HepG2 (cell line): ENCODE measurements at regions not wholly inside any gene's neighbourhood (a gene's known extent, or its start where the extent isn't known, plus 50 kb on each side); places are given as distances from the start of the nearest gene placed in this dataset.

ENCODE experiments used
- ARNT2 ChIP-seq: sonication (generic); formaldehyde crosslinking; IDR thresholded peaks from 2 replicates; pipeline ENCODE4 v1.8.0; 2022; ENCODE audit warnings: mild to moderate bottlenecking, low read depth, missing genetic modification reagents, moderate library complexity
- CREB1 ChIP-seq, 2 experiments: fragments of 450-650 bp in 1 of 2; IDR thresholded peaks; 2 replicates each; pipeline ENCODE4 v1.6.1; 2016 to 2017; ENCODE audit warnings: control low read depth in 1 of 2, mild to moderate bottlenecking in 1 of 2, missing compliant biosample characterization in 1 of 2, missing genetic modification characterization in 1 of 2
- EZH2 ChIP-seq: conservative IDR thresholded peaks from 2 replicates; pipeline ENCODE4 v1.6.1; 2012; ENCODE audit warnings: mild to moderate bottlenecking, low read depth, low read length, moderate library complexity
- HDAC1 ChIP-seq: sonication (generic); formaldehyde crosslinking; IDR thresholded peaks from 2 replicates; pipeline ENCODE4 v1.5.1; 2020; ENCODE audit warnings: mild to moderate bottlenecking, missing genetic modification reagents
- HNRNPUL1 ChIP-seq: fragments of 200-400 bp; formaldehyde crosslinking; IDR thresholded peaks from 2 replicates; pipeline ENCODE4 v1.6.1; 2017; ENCODE audit warnings: low read depth, mild to moderate bottlenecking, low read length, moderate library complexity
- MYPOP ChIP-seq: sonication (generic); formaldehyde crosslinking; IDR thresholded peaks from 2 replicates; pipeline ENCODE4 v1.8.1; 2023; ENCODE audit warnings: mild to moderate bottlenecking, moderate library complexity, missing genetic modification reagents
- NCOA1 ChIP-seq: sonication (generic); formaldehyde crosslinking; IDR thresholded peaks from 2 replicates; pipeline ENCODE4 v1.9.0; 2021; ENCODE audit warnings: missing genetic modification reagents
- RAD21 ChIP-seq: fragments of 450-650 bp; formaldehyde crosslinking; IDR thresholded peaks from 2 replicates; pipeline ENCODE4 v1.5.0; 2020; ENCODE audit warnings: mild to moderate bottlenecking
- ZNF670 ChIP-seq: sonication (generic); formaldehyde crosslinking; IDR thresholded peaks from 2 replicates; pipeline ENCODE4 v1.8.0; 2022; ENCODE audit warnings: mild to moderate bottlenecking, missing genetic modification reagents, borderline replicate concordance
- TF ChIP-seq, protein P1 (sequence below): sonication (generic); formaldehyde crosslinking; conservative IDR thresholded peaks from 2 replicates; pipeline ENCODE4 v1.8.1; 2023; ENCODE audit warnings: missing genetic modification reagents
- TF ChIP-seq, protein P2 (sequence below): sonication (generic); formaldehyde crosslinking; IDR thresholded peaks from 2 replicates; pipeline ENCODE4 v1.5.0; 2020; ENCODE audit warnings: missing genetic modification reagents
- TF ChIP-seq, protein P3 (sequence below): sonication (generic); formaldehyde crosslinking; IDR thresholded peaks from 2 replicates; pipeline ENCODE4 v1.5.0; 2020; ENCODE audit warnings: mild to moderate bottlenecking, missing genetic modification reagents, moderate library complexity

- TF ChIP-seq, protein P1, sequence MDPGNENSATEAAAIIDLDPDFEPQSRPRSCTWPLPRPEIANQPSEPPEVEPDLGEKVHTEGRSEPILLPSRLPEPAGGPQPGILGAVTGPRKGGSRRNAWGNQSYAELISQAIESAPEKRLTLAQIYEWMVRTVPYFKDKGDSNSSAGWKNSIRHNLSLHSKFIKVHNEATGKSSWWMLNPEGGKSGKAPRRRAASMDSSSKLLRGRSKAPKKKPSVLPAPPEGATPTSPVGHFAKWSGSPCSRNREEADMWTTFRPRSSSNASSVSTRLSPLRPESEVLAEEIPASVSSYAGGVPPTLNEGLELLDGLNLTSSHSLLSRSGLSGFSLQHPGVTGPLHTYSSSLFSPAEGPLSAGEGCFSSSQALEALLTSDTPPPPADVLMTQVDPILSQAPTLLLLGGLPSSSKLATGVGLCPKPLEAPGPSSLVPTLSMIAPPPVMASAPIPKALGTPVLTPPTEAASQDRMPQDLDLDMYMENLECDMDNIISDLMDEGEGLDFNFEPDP (CRISPR knock-in tag) = no peak
- TF ChIP-seq MYPOP (CRISPR knock-in tag) = no peak
- TF ChIP-seq EZH2 = no peak
- TF ChIP-seq CREB1 (IDR thresholded peaks at IDR 0.05) = no peak
- no peak for TF ChIP-seq CREB1 (CRISPR knock-in tag; IDR thresholded peaks at IDR 0.05)
- no peak for TF ChIP-seq HDAC1
- TF ChIP-seq ZNF670 = no peak
- no peak for TF ChIP-seq HNRNPUL1
- TF ChIP-seq RAD21 (CRISPR knock-in tag) = no peak
- TF ChIP-seq ARNT2 (CRISPR knock-in tag) = no peak
- no peak for TF ChIP-seq NCOA1 (CRISPR knock-in tag)
- TF ChIP-seq, protein P2, sequence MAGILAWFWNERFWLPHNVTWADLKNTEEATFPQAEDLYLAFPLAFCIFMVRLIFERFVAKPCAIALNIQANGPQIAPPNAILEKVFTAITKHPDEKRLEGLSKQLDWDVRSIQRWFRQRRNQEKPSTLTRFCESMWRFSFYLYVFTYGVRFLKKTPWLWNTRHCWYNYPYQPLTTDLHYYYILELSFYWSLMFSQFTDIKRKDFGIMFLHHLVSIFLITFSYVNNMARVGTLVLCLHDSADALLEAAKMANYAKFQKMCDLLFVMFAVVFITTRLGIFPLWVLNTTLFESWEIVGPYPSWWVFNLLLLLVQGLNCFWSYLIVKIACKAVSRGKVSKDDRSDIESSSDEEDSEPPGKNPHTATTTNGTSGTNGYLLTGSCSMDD (CRISPR knock-in tag) = no peak
- TF ChIP-seq, protein P3, sequence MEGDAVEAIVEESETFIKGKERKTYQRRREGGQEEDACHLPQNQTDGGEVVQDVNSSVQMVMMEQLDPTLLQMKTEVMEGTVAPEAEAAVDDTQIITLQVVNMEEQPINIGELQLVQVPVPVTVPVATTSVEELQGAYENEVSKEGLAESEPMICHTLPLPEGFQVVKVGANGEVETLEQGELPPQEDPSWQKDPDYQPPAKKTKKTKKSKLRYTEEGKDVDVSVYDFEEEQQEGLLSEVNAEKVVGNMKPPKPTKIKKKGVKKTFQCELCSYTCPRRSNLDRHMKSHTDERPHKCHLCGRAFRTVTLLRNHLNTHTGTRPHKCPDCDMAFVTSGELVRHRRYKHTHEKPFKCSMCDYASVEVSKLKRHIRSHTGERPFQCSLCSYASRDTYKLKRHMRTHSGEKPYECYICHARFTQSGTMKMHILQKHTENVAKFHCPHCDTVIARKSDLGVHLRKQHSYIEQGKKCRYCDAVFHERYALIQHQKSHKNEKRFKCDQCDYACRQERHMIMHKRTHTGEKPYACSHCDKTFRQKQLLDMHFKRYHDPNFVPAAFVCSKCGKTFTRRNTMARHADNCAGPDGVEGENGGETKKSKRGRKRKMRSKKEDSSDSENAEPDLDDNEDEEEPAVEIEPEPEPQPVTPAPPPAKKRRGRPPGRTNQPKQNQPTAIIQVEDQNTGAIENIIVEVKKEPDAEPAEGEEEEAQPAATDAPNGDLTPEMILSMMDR = no peak
These were observed 1800.8 kb upstream of the PCDH10 start for GRCh38 chr4:131348263-131348662.
